HG02870 (cell line): ENCODE measurements at regions not wholly inside any gene's neighbourhood (a gene's known extent, or its start where the extent isn't known, plus 50 kb on each side); places are given as distances from the start of the nearest gene placed in this dataset.

Experiments
- ATAC-seq: cut with Tn5 transposase; IDR thresholded peaks from one replicate; pipeline ENCODE4 v1.9.1; 2021; ENCODE audit warnings: mild to moderate bottlenecking, moderate library complexity; ENCODE audit not compliant: unreplicated experiment

DNA sequence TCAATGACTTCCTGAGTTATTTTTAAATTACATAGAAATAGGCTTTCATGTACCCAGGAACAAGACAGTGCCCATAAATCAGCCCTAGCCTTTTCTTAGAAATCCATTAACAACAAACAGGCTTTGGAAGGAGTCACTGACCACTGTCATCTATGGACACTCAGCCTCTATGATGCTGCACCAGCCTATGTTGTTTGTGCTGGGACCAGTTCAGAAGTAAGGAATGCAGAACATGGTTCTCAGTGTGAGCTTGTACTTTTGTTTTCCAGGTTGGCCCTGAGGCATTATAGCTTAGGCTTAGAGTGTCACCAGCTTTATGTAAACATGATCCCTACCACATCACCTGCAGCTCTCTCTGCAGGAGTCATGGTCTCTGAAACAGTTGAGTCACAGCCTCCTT lies 335.7 kb upstream of the CDH7 start:
- no peak for ATAC-seq

DNA sequence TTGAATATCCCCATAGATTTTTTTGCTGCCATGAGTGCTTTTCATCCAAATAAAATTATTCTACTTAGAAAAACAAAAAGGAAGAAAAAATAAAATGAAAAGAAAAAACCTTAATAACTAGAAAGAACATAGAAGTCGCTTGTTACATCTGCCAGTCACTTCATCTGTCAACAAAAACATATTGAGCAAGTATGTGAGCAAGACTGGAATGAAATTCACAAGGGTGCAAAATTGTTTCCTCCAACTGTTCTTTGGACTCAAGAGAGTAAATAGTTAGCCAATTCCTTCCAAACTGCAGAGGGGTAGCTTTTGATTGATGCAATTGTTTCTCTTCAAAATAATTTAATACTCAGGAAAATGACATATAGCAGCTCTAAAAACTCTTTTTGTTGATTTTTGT lies 336.3 kb upstream of the CDH7 start:
- no peak for ATAC-seq

DNA sequence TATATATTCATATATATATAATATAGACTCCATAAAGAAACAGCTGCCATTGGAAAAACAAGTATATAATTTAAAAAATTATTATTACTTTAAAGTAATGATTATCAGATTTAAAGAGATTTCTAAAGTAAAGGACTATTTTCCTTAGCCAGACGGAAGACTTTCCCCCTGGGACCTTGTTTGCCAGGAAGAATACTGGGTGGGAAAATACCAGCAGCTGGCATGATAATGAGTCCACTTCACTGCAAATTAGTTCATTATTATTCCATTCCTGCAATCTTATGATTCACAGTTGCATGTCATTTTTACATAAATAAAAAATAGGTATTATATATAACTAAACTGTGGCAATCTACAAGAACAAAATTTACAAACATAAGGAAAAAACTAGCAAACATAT lies 339.8 kb upstream of the CDH7 start:
- no peak for ATAC-seq

DNA sequence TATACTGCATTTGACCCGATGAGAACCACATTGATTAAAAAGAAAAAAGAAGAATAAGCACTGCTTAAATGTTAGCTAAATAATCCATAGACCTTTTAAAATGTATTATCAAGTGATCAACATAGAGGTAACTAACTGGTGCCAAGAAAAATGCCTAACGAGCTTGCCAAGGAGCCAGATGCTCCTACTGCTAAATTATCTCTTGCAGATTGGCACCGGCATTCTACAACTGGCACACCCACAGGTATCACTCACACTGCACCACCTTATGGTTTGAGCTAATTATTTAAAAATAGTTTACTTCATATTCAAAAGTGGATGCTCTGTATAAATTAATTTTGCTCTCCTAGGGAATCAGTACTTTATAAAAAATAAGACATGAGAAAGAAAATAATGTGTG lies 341.6 kb upstream of the CDH7 start:
- ATAC-seq, result no peak

DNA sequence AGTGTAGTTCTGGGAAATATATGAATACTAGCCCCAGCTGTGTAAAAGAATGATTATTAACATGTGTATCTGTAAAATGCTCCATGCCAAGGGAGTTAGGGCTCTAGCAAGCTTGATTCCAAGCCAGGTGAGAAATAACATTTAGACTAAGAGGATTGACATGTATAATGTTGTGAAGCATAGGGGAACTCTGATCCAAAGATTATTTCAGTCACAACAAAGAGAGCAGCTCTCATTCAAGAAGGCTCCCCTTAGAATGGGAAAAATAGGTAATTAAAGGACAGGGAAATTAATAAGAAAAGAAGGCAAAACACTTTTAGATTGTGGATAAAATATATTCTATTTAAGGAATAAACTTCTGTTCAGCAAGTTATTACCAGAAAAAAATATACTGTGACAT lies 347.3 kb upstream of the CDH7 start:
- no peak for ATAC-seq

DNA sequence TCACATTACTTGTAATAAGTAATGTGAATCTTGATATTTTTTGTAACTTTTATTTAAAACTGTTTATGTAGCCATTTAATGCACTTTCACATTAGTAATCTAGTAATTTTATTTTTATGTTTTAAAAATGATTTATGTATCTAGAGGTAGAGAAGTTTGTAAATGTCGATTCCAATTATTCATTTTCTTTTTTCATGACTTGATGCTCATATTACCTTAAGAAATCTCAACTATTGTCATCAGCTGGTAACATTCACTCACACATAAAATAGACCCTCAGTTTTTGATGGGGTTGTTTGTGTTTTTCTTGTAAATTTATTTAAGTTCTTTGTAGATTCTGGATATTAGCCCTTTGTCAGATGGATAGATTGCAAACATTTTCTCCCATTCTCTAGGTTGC lies 351.7 kb upstream of the CDH7 start:
- ATAC-seq, result no peak

DNA sequence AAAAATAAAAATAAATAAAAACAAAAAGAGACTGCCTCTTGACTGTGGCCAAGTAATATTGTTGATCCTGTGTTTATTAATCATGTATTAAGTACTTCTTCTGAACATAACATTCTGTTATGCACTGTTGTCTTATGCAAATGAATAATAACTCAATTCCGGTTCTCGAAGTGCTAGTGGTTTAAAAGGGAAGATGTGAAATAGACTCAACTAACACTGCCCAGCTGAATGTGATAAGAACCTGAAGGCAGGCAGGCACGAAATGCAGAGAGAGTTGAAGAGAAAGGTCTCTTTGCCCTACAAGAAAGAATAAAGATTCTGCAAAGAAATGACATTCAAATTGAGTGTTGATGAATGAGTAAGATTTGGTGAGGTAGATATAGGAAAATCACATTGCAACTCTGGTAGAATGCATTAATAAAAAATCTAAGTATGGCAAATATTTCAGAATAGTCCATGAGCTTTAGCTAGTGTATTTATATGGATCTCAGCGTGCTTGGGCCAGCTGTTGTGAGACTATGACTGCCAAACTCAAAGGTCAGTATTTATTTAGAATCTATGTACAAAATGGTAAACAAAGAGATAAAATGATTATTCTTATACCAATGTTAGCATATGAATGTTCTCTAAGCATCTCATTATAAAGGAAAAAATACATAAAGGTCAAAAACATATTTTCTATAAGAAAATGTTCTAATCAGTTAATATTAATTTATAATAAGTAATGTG lies 352.3 kb upstream of the CDH7 start:
- ATAC-seq, result no peak

DNA sequence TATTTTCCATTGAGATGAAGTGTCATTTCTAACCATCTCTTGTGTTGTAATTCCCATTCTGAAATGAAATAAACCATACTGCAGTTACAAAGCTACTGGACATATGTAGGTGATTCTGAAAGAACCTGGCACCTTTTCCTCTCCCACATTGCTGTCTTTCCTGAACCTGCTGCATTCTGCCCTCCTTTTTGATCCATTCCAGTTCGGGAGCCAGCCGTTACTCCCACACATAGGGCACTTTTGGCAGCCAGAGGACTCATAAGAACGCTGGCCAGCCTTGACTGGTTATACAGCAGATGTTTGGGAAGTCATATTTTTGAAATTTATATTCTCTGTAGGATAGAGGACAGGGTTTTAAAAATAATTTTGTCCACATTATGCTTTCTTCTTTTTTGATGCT lies 369.8 kb upstream of the CDH7 start:
- no peak for ATAC-seq

DNA sequence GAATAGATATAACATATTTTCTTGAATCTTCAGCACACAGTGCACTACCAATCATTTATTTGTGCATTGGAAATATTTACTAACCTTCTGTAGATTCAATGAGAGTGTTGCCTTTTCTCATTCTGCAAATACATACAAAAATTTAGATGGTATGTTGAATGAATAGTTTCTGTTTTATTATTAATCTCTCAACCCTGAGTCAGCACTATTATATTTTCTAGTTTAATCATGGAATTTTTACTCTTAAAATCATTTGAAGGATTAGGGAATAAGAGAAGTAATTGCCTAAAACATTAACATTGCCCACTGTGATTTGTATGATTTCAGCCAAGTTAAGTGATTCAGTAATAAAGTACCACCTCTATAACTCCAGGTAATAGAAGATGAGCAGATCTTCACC lies 370.2 kb upstream of the CDH7 start:
- ATAC-seq, result no peak

DNA sequence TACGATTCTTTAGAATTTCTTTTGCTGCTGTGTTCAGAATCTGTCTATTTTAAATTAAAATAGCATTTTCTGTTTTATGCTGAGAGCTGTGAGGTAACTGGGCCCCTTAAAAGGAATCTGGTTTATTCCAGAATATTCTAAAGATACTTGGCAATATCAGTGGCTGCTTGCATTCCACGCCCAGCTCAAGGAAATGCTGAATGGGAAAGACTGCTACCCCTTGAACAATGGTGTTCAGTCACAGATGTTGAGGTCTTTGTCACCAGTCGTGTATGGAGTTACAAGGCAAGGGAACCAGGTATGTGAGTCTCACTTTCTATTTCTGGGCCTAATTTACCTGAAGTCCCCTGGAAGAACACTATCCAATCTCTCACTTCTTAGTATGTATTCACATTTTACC lies 377.9 kb upstream of the CDH7 start:
- no peak for ATAC-seq

DNA sequence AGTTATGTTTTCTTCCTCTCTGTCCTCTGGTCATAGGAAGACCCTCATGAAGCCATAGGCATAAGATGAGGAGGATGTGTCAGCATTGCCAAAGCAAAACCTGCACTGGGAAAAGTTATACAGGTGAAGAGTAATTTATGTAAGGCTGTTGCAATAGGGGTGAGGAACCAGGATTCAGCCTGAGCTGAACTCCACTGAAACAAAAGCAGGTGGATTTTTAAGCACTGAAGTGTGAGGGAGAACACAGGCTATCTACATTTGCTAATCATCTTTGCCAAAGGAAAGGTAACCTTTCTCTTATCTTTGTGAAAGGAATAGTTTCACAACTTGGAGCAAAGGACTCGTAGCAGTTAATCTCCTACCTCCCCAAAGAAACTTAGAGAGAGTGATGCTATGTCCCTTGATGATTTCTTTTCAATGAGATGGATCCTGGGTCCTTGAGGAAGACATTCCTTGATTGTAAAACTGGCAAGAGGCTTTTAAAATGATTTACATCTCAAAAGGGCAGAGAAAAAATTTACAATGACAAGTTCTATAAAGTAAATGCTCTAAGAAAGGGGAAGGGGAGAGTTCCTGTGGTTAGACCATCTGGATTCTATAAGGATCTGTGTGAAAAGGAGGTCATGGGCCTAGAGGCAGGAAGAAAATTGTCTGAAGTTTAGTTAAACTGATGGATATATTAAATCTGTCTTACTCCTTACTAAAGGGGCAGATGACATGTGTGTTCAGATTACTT lies 385.4 kb upstream of the CDH7 start:
- no peak for ATAC-seq

DNA sequence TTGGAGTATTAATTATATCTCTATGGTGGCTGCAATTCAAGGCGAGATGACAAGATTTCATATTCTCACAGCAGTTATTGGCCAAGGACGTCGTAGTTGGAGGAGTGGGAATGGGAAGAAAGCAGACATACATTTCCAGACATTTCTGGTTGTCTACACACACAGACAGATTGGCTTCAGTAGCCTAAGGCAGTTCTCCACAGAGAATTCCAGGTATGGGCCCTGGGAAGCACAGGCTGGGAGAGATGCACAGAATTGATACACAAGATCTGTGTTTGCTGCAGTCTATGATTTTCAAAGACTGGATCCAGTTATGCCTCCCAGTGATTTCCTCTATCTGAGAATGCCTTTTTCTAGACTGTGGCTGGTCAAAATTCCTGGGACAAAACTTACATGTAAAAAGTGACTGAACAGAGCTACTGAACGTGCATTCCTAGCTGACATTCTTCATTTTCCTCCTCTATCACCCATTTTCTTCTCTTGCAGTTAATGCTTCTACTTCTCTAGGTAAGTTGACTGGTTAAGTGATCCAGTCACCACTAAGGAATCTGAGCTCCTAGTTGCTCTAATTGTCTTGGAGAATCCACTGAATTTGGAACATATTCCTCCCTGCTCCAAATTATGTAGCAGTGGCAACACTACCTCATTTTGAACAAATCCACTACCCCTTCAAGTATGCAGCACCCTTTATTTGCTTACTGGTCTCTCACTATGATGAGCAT lies 386.7 kb upstream of the CDH7 start:
- no peak for ATAC-seq

DNA sequence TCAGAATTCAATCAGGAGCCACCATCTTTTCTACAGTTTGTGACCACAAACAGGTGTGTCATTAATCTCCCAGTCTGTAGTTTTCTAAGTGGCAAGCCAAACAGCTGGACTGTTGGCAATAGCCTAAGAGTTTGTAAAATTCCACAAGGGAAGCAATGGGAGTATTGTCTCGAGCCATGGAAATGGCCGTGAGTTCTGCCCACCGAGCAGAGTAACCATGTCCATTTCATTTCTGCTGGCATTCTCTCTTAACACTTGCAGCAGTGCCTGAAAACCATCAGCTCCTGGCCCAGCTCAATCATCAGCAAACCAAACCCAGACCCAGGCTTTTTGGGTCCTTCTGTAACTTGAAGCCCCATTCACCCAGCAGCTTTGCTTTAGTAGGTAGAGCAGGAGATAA lies 387.8 kb upstream of the CDH7 start:
- ATAC-seq, result no peak

DNA sequence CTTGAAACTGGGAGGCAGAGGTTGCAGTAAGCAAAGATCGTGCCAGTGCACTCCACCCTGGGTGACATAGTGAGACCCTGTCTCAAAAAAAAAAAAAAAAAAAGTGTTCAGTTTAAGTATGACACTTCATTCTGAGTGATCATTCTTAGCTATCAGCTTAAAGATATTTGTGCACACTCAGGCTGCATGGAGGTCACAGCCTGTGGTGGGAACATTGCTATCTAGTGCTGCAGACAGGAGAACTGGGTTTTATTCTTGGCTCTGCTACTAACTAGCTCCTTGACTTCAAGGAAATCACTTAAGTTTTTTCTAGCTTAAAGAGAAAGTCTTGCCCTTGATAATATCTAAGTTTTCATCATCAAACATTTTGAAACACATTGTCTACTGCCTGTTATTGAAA lies 391.3 kb upstream of the CDH7 start:
- no peak for ATAC-seq

DNA sequence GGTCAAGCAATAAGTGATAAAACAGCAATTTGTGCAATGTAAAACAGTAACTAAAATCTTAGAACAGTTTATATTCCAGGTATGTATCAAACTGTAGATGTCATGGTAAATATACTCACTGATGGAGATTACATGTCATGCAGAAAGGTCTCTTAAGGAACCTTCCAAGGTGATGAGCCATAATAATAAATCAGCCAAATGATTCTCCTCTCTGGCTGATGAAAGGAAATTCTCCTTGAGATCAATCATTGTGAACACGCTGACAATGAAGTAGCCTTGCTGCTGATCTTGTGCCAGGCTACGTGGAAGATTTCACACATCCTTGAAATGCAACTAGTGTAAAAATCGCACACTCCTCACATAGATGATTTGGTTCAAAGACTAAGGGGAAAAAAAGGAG lies 392.5 kb upstream of the CDH7 start:
- ATAC-seq, result no peak

DNA sequence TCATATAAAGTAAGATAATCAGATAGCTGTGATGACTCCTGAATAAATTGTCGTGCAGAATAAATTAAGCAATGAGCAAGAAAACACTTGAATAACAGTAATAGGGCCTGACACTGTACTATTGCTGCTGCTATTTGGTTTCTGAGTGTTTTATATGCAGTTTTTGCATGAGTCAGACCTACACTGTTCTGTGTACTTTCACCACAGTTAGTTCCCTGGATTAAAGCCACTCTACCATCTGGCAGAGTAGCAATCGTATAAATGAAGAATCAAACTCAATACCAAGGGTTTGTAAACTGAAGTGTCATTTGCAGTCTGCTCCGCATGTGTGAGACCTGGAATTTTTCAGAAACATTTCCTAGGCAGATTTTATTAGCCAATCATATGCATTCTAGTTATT lies 398.6 kb upstream of the CDH7 start:
- no peak for ATAC-seq

DNA sequence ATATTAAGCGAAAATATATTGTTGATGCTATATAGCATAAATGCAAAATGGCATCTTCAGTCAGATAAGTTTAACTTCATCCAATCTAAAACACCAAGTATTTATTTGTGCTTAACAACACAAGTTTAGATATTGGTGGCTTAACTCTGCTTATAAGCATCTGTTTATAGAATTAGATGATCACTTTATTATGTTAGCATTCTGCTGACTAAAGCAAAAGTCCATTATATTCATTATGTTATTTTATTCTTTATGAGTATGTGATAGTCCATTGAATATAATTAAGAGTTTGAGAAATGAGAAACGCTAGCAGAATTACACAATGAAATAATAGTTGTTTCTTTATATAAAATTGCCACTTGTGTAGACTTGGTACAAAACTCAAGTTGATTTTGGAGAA lies 401.2 kb upstream of the CDH7 start:
- no peak for ATAC-seq

DNA sequence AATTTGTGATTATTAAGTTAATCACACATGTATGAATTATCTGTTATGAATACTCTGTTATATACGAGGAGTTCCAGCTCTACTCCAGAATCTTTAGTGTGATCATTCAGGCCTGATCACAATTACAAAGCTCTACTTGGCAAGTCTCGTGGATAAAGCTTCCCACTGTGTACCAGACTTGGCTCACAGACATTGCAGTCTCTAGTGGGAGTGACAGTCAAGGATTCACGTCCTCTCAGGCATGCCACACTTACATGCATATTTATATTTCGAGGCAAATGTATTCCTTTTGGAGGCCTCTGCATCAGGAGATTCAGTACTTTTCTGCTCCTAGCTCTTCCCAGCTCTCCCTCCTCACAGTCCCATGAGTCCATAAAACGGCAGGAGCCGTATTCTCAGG lies 403.4 kb upstream of the CDH7 start:
- no peak for ATAC-seq

DNA sequence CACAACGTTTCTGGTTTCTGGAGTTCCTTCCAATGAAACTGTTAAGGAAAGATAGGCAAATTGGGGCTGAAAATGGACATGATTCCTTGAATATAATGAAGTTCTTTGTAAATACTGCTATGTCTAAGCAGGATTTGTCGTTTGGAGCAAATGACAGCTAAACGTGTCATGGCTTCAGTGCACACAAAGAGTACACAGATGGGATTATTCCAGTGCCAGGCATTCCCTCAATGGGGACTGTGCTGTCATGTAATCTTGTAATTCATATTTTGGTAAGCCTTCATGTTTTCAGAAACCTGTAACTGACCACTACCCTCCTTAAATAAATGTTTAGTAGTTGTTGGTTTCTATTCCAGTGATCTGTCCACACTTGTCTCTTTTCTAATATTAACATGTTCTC lies 404.7 kb upstream of the CDH7 start:
- no peak for ATAC-seq

DNA sequence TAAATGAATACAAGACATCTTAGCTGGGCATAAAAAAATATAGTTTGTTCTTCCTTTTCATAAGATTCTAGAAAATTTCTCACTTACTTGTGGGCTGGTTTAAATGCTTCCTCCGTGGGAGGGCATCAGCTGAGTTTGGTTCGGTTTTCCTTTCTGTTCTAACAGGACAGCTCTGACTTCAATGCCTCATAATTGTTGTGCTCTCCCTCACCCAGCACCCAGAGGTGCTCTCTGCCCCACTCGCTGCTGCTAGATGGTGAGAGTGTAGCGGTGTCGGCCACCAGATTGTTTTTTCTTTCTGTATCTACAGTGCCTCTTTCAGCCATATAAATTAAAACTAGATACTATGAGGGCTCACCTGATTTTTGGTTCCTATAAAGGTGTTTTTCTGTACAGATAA lies 407.2 kb upstream of the CDH7 start:
- ATAC-seq, result no peak

DNA sequence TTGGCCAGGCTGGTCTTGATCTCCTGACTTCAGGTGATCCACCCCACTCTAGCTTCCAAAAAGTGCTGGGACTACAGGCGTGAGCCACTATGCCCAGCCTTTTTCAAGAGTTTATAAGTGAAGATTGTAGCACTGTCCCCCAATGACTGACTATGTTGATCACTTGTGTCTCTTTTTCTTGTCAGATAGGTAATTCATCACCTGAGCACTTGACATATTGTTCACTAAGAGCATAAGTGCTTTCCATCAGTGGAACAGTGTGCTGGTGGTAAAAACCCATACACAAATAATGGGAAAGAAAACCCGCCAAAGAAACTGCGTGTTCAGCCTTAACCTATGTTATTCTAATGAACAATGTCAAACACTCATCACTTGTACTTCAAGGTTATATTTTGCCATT lies 414.4 kb upstream of the CDH7 start:
- no peak for ATAC-seq

DNA sequence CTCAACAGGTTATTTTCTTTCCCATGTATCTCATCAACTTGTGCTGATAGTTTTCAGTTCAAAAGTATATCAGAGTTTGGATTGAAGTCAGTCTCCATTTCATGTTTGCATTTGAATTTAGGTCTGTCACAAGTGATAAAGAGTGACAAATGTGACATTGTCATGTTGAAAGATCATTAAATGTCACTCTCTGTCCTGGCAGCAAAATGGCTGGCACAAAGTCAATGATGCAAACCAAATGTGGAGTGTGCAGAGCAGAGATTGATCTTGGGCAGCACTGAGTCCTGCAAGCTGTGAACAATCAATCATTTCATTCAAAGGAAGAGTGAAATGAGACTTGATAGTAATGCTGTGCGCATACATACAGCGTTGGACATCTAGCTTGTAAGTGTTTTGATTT lies 421.8 kb upstream of the CDH7 start:
- ATAC-seq, result no peak
